SH-SY5Y (cell line): ENCODE measurements at regions not wholly inside any gene's neighbourhood (a gene's known extent, or its start where the extent isn't known, plus 50 kb on each side); places are given as distances from the start of the nearest gene placed in this dataset.
A peak's percentile ranks its signal among the peaks of the same experiment; 100 is the strongest.

ENCODE experiments used
- GATA2 ChIP-seq: IDR thresholded peaks from 2 replicates; pipeline ENCODE4 v1.6.1; 2011; ENCODE audit warnings: mild to moderate bottlenecking, low read depth, low read length
- GATA3 ChIP-seq: IDR thresholded peaks from 2 replicates; pipeline ENCODE4 v1.6.1; 2011; ENCODE audit warnings: low read depth, mild to moderate bottlenecking, low read length, moderate library complexity

DNA sequence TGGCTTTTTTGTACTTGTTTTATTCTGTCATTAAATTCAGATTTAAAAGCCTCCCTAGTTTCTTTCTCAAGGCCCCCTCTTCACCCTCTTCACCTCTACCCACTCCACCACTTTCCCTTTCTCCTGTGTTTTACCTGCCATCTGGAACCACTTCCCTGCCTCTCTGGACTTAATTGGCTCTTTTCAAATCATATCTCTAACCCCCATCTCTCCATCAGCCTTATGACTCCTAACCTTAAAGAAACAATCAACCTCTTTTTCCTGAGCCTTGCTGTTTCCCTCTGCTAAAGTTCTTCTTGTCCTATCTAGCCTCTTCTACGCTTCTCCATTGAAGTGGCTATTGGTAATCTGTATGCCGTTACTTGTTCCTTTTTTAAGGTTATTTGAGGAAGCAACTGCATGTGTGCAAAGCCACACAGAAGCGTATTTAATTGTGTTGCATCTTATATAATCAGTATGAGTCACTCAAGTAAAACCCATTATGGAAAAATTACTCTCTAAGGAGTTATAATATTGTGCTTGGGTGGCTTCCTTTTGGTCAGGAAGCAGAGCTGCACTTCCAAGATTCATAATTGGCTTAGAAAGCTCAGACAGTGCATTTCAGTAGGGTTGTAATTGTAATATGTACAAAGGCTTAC lies 653.6 kb upstream of the ITGA1 start:
- TF ChIP-seq GATA2 (peak; percentile 67), GATA3 (peak; percentile 56; the same call in 1 of the 2 replicates)

DNA sequence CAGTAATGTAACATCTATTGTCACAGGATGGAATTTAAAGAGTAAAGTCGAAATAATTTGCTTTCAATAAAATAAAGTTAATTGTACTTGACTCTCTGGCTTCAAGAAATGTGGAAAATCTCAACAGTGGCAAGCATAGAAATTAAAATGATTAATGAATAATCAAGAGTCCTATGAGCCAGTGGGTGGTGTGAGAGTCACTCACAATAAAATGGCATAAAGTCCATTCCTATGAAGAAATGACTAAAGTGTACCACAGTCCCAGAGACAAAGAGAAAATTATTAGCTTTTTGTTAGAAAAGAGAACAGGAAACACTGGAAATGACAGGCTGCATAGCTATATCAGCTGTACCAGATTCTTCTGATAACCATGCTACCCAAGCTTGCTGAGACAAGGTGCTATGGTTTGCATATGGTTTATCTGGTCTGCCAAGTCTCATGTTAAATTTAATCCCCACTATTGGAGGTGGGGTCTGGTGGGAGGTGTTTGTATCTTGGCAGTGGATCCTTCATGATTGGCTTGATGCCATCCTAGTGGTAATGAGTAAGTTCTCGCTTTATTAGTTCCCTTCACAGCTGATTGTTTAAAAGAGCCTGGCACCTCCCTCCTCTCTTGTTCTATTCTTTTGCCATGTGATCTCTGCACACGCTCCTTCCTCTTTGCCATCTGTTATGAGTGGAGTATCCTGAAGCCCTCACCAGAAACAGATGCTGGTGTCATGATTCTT lies 647.7 kb upstream of the ITGA1 start:
- TF ChIP-seq GATA2 (no peak; the same call in 1 of the 2 replicates), GATA3 (no peak)

DNA sequence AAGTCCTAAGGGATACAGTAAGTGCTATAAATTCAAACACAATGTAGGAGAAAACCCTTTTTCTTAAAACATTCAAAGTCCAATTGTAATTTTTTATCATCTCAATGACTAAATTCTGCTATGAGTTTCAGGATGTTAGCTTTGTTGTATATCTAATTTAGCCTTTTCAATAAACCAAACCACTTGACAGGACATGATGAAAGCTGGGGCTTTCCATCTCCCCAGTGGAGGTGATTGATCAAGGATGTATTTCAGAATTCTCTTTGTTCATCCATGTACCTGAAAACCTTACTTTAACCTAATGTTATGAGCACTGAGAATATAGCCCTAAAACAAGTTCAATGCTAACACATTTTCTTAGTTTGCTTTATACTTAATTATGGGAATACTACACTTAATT lies 639.0 kb upstream of the ITGA1 start:
- TF ChIP-seq GATA3 (no peak), GATA2 (no peak)

DNA sequence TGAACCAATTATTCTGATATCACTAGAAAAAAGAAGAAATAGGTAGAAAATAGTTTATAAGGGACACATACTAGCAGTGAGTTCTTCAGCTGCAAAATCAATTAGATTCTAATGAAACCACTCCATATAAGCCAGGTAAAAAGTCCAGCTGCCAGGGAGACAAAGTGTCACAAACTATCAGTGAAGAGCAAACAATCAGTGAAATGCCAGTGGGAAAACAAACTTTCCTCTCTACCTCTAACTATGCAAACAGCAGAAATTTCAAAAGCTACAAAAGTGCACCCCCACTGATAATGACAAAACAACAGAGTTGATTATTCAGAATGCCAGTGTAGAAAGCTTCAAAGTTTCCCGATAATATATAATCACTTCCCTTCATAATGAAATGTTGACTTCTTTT lies 637.2 kb upstream of the ITGA1 start:
- no peak for TF ChIP-seq GATA2
- TF ChIP-seq GATA3 = no peak

DNA sequence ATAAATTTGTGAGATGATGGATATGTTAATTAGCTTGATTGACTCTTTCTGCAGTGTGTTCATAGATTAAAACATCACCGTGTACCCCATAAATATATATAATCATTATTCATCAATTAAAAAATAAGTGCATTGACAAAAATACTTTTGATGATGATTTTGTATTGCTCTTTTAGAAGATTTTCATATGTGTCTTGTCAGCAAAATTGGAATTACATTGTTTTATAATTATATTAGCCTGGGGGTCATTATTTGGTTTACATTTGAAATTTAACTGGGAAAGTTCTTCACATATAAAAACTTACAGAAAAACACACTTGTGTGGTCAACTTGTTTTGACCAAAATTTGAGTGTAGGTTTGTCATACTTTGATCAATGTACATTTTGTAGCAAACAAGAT lies 614.6 kb upstream of the ITGA1 start:
- TF ChIP-seq GATA2 (no peak), GATA3 (no peak)

DNA sequence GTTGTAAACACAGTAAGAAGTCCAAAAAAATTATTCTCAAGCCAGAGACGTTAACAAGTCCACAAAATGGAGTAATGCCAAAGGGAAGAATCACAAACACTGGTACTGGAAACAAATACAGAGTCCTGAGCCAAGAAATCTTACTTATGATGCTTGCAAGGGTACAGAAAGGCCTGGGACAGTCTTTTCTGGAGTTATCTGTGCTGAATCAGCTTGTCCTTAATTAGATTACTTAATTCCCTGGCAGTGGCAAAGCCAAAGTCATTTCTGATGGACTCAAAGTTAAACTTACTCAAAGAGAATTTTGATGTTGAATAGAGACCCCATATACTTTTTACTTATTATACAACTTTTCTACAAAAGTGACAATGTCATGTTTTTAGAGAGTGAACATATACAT lies 610.5 kb upstream of the ITGA1 start:
- TF ChIP-seq GATA3 (peak; percentile 52; the same call in 1 of the 2 replicates), GATA2 (peak; percentile 24; the same call in 1 of the 2 replicates)

DNA sequence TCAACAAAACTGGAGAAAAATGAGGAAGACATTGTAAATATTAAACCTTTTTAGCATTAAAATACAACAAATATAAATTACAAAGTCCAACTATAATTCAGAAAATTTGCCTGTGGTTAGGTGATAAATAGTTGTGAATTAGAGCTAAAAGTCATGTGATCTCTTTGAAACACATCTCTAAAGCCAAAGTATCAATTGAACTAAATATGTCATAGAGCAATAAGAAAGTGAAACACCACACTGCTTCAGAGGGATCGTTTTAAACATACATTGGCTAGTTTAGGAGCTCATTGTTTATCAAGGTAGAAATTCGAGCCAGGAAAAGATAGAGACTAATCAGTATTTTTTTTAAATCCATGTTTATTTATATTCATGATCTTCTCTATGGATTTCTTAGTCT lies 606.3 kb upstream of the ITGA1 start:
- TF ChIP-seq GATA3 (no peak), GATA2 (no peak)

DNA sequence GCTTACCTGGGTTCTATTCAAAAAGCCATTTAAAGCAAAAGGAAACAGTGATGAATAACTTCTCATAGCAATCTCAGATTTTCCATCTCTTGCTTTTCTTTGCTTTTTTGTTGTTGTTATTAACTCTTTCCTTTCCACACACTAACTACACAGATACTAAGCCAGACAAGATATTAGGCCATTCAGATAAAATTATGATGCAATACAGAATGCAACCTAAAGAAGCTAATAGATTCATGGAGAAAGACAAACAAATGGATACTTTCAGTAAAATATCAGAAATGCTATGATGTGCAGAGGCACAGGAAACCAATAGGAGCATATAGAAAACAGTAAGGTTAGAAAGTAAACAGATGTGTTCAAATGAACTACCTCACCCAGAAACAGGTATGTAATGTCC lies 597.0 kb upstream of the ITGA1 start:
- no peak for TF ChIP-seq GATA3
- TF ChIP-seq GATA2 = no peak

DNA sequence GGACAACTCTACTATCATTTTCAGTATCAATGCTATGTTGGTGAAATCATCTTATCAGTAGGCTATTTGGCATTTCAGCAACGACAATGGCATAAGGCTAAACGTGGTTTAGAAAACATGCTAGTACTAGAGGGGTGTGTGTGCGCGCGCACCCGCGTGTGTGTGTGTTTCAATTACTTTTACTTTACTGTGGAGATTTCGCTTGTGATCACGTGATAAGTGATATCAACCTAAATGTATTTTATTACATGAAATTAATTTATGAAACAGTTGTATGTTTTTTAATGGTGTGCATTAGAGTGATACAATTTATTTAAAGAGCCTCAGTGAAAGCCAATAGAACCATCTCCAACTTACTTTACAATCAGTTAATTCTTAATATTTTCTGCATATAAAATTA lies 587.9 kb upstream of the ITGA1 start:
- TF ChIP-seq GATA2 = no peak
- TF ChIP-seq GATA3 = no peak

DNA sequence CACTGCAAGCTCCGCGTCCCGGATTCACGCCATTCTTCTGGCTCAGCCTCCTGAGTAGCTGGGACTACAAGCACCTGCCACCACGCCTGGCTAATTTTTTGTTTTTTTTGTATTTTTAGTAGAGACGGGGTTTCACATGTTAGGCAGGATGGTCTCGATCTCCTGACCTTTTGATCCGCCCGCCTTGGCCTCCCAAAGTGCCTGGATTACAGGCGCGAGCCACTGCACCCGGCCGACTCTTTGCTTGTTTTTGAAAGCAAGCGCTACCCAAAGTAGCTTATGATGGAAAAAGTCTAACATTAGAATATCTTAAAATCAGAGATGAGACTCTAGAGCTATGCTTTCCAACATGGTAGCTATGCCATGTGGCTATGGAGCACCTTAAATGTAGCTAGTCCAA lies 585.5 kb upstream of the ITGA1 start:
- no peak for TF ChIP-seq GATA2
- no peak for TF ChIP-seq GATA3

DNA sequence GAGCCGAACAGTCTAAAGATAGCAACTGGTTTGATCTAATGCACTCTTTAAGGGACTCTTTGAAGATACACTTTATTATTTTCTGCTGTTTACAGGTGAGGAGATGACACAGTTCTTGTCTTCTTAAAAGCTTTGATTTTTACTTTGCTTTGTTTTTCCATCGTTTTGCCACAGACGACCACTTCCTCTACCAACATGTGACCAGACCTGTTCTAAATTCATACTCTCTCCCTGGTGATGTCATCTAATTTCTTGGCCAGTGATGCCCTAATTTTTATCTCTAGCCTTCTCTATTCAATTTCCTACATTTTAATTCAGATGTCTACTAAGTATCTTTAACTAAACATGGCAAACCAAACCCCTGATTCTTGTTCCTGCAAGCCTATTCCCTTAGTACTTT lies 583.4 kb upstream of the ITGA1 start:
- no peak for TF ChIP-seq GATA3
- TF ChIP-seq GATA2 = no peak
